CD4-positive, alpha-beta T cell (primary cell): ENCODE measurements at regions not wholly inside any gene's neighbourhood (a gene's known extent, or its start where the extent isn't known, plus 50 kb on each side); places are given as distances from the start of the nearest gene placed in this dataset.
"Not testable (repeated sequence)": the region's sequence is repeated elsewhere in the genome, so short reads cannot be mapped to it uniquely, and the experiment has no call there.

Experiments
- ATAC-seq: fragments of 200-7000 bp; cut with Tn5 transposase; one replicate; pipeline ENCODE4 v1.10.0; 2022; ENCODE audit warnings: mild to moderate bottlenecking; ENCODE audit not compliant: poor library complexity
- CTCF ChIA-PET: fragments of 350-600 bp; sonication (Branson Sonifier 250); formaldehyde crosslinking; loops from one replicate; lab custom pipeline; 2021; ENCODE audit warnings: antibody characterized with exemption, inconsistent platforms; lab: Charles Lee
- POLR2A ChIA-PET: fragments of 350-600 bp; sonication (Branson Sonifier 250); formaldehyde crosslinking; loops from one replicate; lab custom pipeline; 2021; ENCODE audit warnings: antibody characterized with exemption, inconsistent platforms; lab: Charles Lee
- DNase-seq, 14 experiments: peaks; one replicate each; pipeline ENCODE4 v3.0.0-alpha.2; 2013 to 2020; ENCODE audit warnings: mixed read lengths in 2 of 14
- H3K27ac ChIP-seq, 2 donors: one replicate each; pipeline versions ENCODE4 v1.5.1 to v1.7.0; 2013; ENCODE audit warnings: low read length in 2 of 2, low read depth in 1 of 2, mild to moderate bottlenecking in 1 of 2
- H3K27me3 ChIP-seq, 2 experiments: 1 replicate in 1 of 2; 2 replicates in 1 of 2; pipeline versions ENCODE4 v1.6.1 to v1.7.0; 2013; ENCODE audit warnings: low read length in 2 of 2, control low read depth in 1 of 2, mild to moderate bottlenecking in 1 of 2, moderate library complexity in 1 of 2; ENCODE audit not compliant: insufficient read depth in 2 of 2, control insufficient read depth in 1 of 2
- H3K36me3 ChIP-seq: one replicate; pipeline ENCODE4 v1.6.1; 2013; ENCODE audit warnings: low read length, control low read depth; ENCODE audit not compliant: insufficient read depth
- H3K4me1 ChIP-seq: one replicate; pipeline ENCODE4 v1.6.1; 2013; ENCODE audit warnings: low read length, control low read depth; ENCODE audit not compliant: insufficient read depth
- H3K4me3 ChIP-seq: one replicate; pipeline ENCODE4 v1.5.1; 2013; ENCODE audit warnings: mild to moderate bottlenecking, low read length, moderate library complexity
- H3K9me3 ChIP-seq, 2 experiments: 1 replicate in 1 of 2; 2 replicates in 1 of 2; pipeline versions ENCODE4 v1.6.1 to v1.7.0; 2013; ENCODE audit warnings: low read length in 2 of 2, mild to moderate bottlenecking in 2 of 2, control low read depth in 1 of 2, moderate library complexity in 1 of 2; ENCODE audit not compliant: control insufficient read depth in 1 of 2, insufficient read depth in 1 of 2
- H3K27ac Mint-ChIP-seq: one replicate; pipeline ENCODE4 v1.8.0; 2020; ENCODE audit warnings: mixed read lengths
- H3K27me3 Mint-ChIP-seq: one replicate; pipeline ENCODE4 v1.8.0; 2021; ENCODE audit warnings: mixed read lengths
- H3K36me3 Mint-ChIP-seq: one replicate; pipeline ENCODE4 v1.8.0; 2021; ENCODE audit warnings: low read depth, mixed read lengths
- H3K4me1 Mint-ChIP-seq: one replicate; pipeline ENCODE4 v1.8.0; 2021; ENCODE audit warnings: low read depth, mixed read lengths
- H3K4me3 Mint-ChIP-seq: one replicate; pipeline ENCODE4 v1.8.0; 2020; ENCODE audit warnings: mild to moderate bottlenecking, mixed read lengths
- H3K9me3 Mint-ChIP-seq: one replicate; pipeline ENCODE4 v1.8.0; 2020; ENCODE audit warnings: mixed read lengths
- CTCF ChIP-seq: fragments of 200-600 bp; IDR thresholded peaks from one replicate; pipeline ENCODE4 v1.8.0; 2022; ENCODE audit warnings: antibody characterized with exemption, mild to moderate bottlenecking
- intact Hi-C, 2 experiments: fragments of 100-400 bp; cut with DNase I in 1 of 2; cut with micrococcal nuclease in 1 of 2; formaldehyde crosslinking; loops; one replicate each; pipeline versions ENCODE4 v1.15.1 to v1.9.0; 2023 to 2025; cut with DNase I, micrococcal nuclease

- ChIA-PET POLR2A (no interaction called here), CTCF (no interaction called here)
- DNase-seq = no peak
- H3K27me3 Mint-ChIP-seq = no peaks in the 10 kb centered on the region
- H3K36me3 Mint-ChIP-seq = no peaks in the 10 kb centered on the region
- H3K4me1 Mint-ChIP-seq = no peaks in the 10 kb centered on the region
- ATAC-seq = no peak
- Histone ChIP-seq H3K4me3 (no peak overlapping the region), H3K27me3 (no peaks in the 10 kb centered on the region), H3K27ac (no peak overlapping the region), H3K4me1 (no peaks in the 10 kb centered on the region), H3K36me3 (no peaks in the 10 kb centered on the region), H3K9me3 (peaks cover 0 to 13% of the 10 kb centered on the region in 2 experiments)
- H3K9me3 Mint-ChIP-seq = peaks cover 5% of the 10 kb centered on the region
- intact Hi-C loops = no loop called here
- TF ChIP-seq CTCF = no peak
- H3K27ac Mint-ChIP-seq = no peak overlapping the region
- H3K4me3 Mint-ChIP-seq = no peak overlapping the region
Measured at GRCh38 chr2:51780353-51780752, 748.4 kb upstream of the NRXN1 start.

GRCh38 chr2:51779723-51780122, 747.8 kb upstream of the NRXN1 start:
- H3K27me3 Mint-ChIP-seq, H3K4me1 Mint-ChIP-seq, DNase-seq, H3K27ac ChIP-seq, H3K27me3 ChIP-seq, H3K36me3 Mint-ChIP-seq, H3K4me1 ChIP-seq, CTCF ChIA-PET, intact Hi-C loops, H3K4me3 Mint-ChIP-seq, H3K27ac Mint-ChIP-seq, POLR2A ChIA-PET, H3K4me3 ChIP-seq, H3K36me3 ChIP-seq, H3K9me3 Mint-ChIP-seq, ATAC-seq: not testable (repeated sequence)
- H3K9me3 ChIP-seq = peaks cover 0 to 18% of the 10 kb centered on the region in 2 experiments

- Mint-ChIP-seq H3K27ac (no peak overlapping the region), H3K27me3 (no peaks in the 10 kb centered on the region), H3K9me3 (peaks cover 5% of the 10 kb centered on the region), H3K36me3 (no peaks in the 10 kb centered on the region), H3K4me3 (no peak overlapping the region), H3K4me1 (no peaks in the 10 kb centered on the region)
- intact Hi-C loops = no loop called here
- CTCF ChIA-PET = no interaction called here
- Histone ChIP-seq H3K4me1 (no peaks in the 10 kb centered on the region), H3K9me3 (peaks cover 0 to 22% of the 10 kb centered on the region in 2 experiments), H3K27me3 (no peaks in the 10 kb centered on the region), H3K27ac (no peak overlapping the region), H3K36me3 (no peaks in the 10 kb centered on the region), H3K4me3 (no peak overlapping the region)
- ATAC-seq (no peak), DNase-seq (no peak)
- POLR2A ChIA-PET = no interaction called here
- no peak for TF ChIP-seq CTCF
Measured at GRCh38 chr2:51778806-51779205, 746.9 kb upstream of the NRXN1 start.

- H3K4me1 Mint-ChIP-seq, ATAC-seq, H3K27me3 Mint-ChIP-seq, intact Hi-C loops, POLR2A ChIA-PET, H3K9me3 Mint-ChIP-seq, CTCF ChIA-PET, H3K4me1 ChIP-seq, H3K36me3 ChIP-seq, H3K27ac ChIP-seq, H3K27ac Mint-ChIP-seq, H3K36me3 Mint-ChIP-seq, H3K4me3 Mint-ChIP-seq, H3K4me3 ChIP-seq, DNase-seq, H3K27me3 ChIP-seq: not testable (repeated sequence)
- peaks cover 0 to 11% of the 10 kb centered on the region in 2 experiments for H3K9me3 ChIP-seq
Measured at GRCh38 chr2:51774606-51775005, 742.7 kb upstream of the NRXN1 start.
